Neural crest cell (in vitro differentiated cells): ENCODE measurements at regions not wholly inside any gene's neighbourhood (a gene's known extent, or its start where the extent isn't known, plus 50 kb on each side); places are given as distances from the start of the nearest gene placed in this dataset.
"Not testable (repeated sequence)": the region's sequence is repeated elsewhere in the genome, so short reads cannot be mapped to it uniquely, and the experiment has no call there.

Source experiments
- DNase-seq: peaks from one replicate; pipeline ENCODE4 v3.0.0; 2021; ENCODE audit warnings: low read depth, mixed read lengths, low spot score
- H3K27ac Mint-ChIP-seq: one replicate; pipeline ENCODE4 v1.8.0; 2021; ENCODE audit warnings: mild to moderate bottlenecking, mixed read lengths; ENCODE audit not compliant: unreplicated experiment
- H3K27me3 Mint-ChIP-seq: 2 replicates; pipeline ENCODE4 v1.8.0; 2021; ENCODE audit warnings: low read depth, mild to moderate bottlenecking, mixed read lengths
- H3K36me3 Mint-ChIP-seq: 2 replicates; pipeline ENCODE4 v1.8.0; 2021; ENCODE audit warnings: low read depth, mild to moderate bottlenecking, mixed read lengths
- H3K4me1 Mint-ChIP-seq: 2 replicates; pipeline ENCODE4 v1.8.0; 2021; ENCODE audit warnings: mixed read lengths
- H3K4me3 Mint-ChIP-seq: one replicate; pipeline ENCODE4 v1.8.0; 2021; ENCODE audit warnings: mild to moderate bottlenecking, mixed read lengths
- H3K9me3 Mint-ChIP-seq: 2 replicates; pipeline ENCODE4 v1.8.0; 2021; ENCODE audit warnings: mixed read lengths
- TF ChIP-seq, protein P1 (sequence below): fragments of 200-600 bp; sonication (generic); conservative IDR thresholded peaks from 2 replicates; pipeline ENCODE4 v1.5.0; 2021; ENCODE audit warnings: antibody characterized with exemption, mild to moderate bottlenecking

DNA sequence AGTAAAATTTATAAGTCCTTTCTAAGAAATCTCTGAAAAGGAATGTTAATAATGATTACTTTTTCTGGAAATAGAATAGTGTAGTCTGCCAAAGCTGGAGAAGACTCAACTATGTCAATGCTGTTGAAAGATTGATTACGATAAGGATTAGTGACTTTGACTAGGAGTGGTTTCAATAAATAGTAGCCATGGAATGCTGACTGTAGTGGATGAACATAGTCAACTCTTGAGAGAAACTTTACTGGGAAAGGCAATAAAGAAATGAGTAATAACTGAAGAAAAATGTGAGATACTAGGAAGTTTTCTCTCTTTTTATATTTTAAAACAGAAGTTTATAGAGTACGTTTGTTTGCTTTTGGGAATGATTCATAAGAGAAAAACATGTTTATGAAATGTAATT lies 105.0 kb upstream of the CDK13 start:
- no peaks in the 10 kb centered on the region for H3K36me3 Mint-ChIP-seq
- no peaks in the 10 kb centered on the region for H3K9me3 Mint-ChIP-seq
- DNase-seq = no peak
- no peak overlapping the region for H3K27ac Mint-ChIP-seq
- peaks cover 5% of the 10 kb centered on the region for H3K27me3 Mint-ChIP-seq
- H3K4me3 Mint-ChIP-seq = no peak overlapping the region
- TF ChIP-seq, protein P1, sequence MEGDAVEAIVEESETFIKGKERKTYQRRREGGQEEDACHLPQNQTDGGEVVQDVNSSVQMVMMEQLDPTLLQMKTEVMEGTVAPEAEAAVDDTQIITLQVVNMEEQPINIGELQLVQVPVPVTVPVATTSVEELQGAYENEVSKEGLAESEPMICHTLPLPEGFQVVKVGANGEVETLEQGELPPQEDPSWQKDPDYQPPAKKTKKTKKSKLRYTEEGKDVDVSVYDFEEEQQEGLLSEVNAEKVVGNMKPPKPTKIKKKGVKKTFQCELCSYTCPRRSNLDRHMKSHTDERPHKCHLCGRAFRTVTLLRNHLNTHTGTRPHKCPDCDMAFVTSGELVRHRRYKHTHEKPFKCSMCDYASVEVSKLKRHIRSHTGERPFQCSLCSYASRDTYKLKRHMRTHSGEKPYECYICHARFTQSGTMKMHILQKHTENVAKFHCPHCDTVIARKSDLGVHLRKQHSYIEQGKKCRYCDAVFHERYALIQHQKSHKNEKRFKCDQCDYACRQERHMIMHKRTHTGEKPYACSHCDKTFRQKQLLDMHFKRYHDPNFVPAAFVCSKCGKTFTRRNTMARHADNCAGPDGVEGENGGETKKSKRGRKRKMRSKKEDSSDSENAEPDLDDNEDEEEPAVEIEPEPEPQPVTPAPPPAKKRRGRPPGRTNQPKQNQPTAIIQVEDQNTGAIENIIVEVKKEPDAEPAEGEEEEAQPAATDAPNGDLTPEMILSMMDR = no peak
- no peaks in the 10 kb centered on the region for H3K4me1 Mint-ChIP-seq

DNA sequence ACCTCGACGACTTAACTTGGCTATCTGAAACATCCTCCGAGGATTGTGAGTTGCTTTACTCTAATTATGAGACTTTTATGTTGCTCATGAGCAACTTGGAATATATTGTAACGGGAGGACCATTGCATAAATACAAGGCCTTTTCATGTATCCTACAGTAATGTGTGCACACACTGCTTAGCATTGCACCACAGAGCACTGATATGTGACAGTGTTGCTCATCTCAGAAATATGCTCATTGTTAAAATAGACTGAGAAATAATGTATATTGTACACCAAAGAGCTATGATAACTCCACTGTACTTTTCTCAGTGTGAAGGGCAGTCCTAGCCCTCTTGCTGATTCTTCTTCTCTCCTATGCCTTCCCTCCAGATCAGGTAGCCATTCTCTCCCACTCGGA lies 102.8 kb upstream of the CDK13 start:
- Mint-ChIP-seq H3K27me3 (peaks cover 2% of the 10 kb centered on the region), H3K27ac (no peak overlapping the region), H3K36me3 (no peaks in the 10 kb centered on the region), H3K9me3 (no peaks in the 10 kb centered on the region), H3K4me3 (no peak overlapping the region), H3K4me1 (no peaks in the 10 kb centered on the region)
- TF ChIP-seq, protein P1 = no peak
- no peak for DNase-seq

DNA sequence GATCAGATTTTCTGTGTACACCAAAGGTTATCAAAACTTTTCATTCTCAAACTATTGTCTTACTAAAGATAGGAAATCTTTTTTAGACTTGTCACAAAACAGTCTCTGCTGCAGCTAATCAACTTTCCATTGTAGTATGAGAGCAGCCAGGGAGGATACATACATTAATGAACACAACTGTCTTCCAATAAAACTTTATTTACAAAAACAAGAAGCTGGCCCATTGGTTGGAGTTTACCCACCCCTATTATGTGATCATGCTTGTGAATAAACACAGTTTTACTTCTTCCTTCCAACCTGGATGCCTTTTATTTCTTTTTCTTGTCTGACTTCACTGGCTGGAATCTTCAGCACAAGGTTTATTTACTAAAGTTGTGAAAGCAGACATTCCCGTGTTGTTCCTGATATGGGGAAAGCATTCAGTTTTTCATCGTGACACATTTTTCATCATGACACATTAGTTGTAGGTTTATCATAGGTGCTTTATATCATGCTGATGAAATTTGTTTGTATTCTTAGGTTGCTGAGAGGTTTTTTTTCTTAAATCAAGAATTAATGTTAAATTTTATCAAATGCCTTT lies 98.5 kb upstream of the CDK13 start:
- TF ChIP-seq, protein P1 = no peak
- no peaks in the 10 kb centered on the region for H3K4me1 Mint-ChIP-seq
- H3K27me3 Mint-ChIP-seq = peaks cover 3% of the 10 kb centered on the region
- no peak for DNase-seq
- H3K27ac Mint-ChIP-seq = no peak overlapping the region
- H3K9me3 Mint-ChIP-seq = no peaks in the 10 kb centered on the region
- H3K4me3 Mint-ChIP-seq = no peak overlapping the region
- no peaks in the 10 kb centered on the region for H3K36me3 Mint-ChIP-seq

DNA sequence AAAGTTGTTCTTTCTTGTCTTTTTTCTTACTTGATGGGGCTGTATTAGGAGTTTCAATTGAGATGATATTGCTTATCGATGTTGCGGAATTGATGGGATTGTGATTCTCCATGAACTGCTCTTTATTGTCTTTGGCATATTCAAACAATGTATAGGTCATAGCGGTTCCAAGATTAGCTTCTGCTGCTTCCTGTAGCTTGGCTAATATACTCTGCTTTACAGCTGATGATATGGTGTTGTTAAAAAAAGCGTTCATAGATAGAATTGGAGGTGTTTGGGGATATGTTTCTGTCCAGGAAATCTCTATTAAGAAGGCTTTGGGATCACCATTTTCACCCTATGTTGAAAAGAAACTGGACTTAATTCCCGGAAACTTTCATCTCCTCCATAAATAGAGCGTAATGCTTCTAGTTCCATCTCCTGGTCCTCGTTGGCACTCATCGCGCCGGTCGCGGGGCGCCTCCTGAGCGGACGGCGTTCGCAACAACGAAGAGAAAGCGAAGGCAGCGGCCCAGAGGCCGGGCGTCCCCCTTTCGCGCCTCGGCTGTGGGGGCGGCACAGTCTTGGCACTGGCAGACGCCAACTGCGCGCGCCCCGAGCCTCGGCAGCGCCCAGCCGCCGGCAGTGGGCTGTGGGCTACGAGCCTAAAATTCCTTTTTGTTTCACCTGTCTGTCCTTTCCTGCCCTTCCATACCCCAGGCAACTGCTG lies 95.3 kb upstream of the CDK13 start:
- H3K27me3 Mint-ChIP-seq, DNase-seq, H3K27ac Mint-ChIP-seq, H3K4me1 Mint-ChIP-seq, H3K36me3 Mint-ChIP-seq, H3K4me3 Mint-ChIP-seq, H3K9me3 Mint-ChIP-seq: not testable (repeated sequence)

DNA sequence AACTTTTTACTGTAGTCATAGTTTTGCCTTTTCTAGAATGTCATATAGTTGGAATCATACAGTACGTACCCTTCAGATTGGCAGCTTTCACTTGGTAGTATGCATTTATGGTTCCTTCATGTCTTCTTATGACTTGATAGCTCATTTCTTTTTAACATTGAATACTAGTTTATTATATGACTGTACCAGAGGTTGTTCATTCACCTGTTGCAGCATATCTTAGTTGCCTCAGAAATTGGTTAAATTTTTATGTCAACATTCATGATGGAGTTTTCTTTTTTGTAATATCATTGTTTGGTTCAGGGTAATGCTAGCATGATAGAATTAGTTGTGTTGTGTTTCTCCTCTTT lies 94.8 kb upstream of the CDK13 start:
- no peak overlapping the region for H3K4me3 Mint-ChIP-seq
- no peak for DNase-seq
- no peaks in the 10 kb centered on the region for H3K9me3 Mint-ChIP-seq
- H3K27me3 Mint-ChIP-seq = peaks cover 3% of the 10 kb centered on the region
- TF ChIP-seq, protein P1 = no peak
- H3K4me1 Mint-ChIP-seq = no peaks in the 10 kb centered on the region
- no peak overlapping the region for H3K27ac Mint-ChIP-seq
- no peaks in the 10 kb centered on the region for H3K36me3 Mint-ChIP-seq

DNA sequence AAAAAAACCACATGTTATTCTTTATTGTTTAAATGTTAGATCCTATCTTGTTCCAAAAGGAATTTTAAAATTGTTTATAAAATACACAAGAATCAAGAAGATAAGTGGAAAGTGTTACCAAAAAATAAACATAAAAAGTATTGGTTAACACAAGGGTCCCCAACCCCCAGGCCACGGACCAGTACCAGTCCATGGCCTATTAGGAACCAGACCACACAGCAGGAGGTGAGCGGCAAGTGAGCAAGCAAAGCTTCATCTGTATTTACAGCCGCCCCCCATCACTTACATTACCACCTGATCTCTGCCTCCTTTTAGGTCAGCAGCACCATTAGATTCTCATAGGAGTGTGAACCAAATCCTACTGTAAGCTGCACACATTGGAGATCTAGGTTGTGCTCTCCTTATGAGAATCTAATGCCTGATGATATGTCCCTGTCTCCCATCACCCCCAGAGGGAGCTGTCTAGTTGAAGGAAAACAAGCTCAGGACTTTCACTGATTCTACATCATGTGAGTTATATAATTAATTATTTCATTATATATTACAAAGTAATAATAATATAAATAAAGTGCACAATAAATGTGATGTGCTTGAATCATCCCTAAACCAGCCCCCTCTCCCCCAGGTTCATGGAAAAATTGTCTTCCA lies 86.3 kb upstream of the CDK13 start:
- not testable (repeated sequence) for H3K27ac Mint-ChIP-seq, H3K4me3 Mint-ChIP-seq, H3K36me3 Mint-ChIP-seq, H3K9me3 Mint-ChIP-seq, DNase-seq, H3K27me3 Mint-ChIP-seq, H3K4me1 Mint-ChIP-seq
- TF ChIP-seq, protein P1 = peak; percentile 58

DNA sequence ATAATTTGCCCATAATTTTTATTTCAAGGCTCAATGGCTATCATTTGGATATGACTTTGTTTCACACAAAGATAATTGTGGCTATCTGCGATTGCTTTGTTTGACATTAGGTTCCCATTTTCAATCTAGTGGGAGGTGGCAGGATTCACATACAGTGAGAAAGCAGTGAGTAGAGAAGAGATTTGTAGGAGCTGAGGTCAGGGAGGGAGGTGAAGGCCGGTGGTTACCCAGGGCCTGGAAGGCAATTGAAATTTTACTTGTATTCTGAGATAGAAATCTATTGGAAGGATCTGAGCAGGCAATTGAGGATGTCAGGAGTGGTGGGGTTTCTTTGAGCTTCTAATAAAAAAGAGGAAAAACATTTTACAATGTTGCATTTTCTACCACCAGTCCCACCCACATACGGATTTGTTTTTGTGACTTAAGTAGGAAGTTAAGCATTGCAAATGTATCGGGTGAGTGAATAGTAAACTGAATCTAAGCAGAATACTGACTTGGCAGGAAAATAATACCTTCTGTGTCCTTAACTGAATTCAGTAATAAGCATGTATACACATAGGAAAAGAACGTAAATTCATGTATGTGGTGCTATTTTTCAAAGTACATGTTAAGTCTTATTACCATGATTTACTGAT lies 80.1 kb upstream of the CDK13 start:
- H3K4me3 Mint-ChIP-seq, H3K9me3 Mint-ChIP-seq, H3K27me3 Mint-ChIP-seq, H3K4me1 Mint-ChIP-seq, DNase-seq, H3K27ac Mint-ChIP-seq, H3K36me3 Mint-ChIP-seq: not testable (repeated sequence)

DNA sequence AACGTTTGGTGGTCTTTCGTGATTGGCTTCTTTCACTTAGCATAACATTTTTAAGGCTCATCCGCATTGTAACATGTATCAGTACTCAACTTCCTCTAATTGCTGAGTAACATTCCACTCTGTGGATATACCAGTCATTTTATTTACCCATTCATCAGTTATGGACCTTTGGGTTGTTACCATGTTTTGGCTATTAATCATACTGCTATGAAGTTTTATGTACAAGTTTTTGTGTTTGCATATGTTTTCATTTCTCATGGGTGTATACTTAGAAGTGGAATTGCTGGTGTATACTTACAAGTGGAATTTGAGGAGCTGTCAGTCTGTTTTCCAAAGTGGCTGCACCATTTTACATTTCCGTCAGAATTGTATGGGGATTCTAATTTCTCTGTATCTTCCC lies 78.4 kb upstream of the CDK13 start:
- H3K27ac Mint-ChIP-seq, H3K27me3 Mint-ChIP-seq, DNase-seq, H3K4me3 Mint-ChIP-seq, H3K9me3 Mint-ChIP-seq, H3K36me3 Mint-ChIP-seq, H3K4me1 Mint-ChIP-seq: not testable (repeated sequence)
